HG03025 (cell line): ENCODE measurements at regions not wholly inside any gene's neighbourhood (a gene's known extent, or its start where the extent isn't known, plus 50 kb on each side); places are given as distances from the start of the nearest gene placed in this dataset.

Experiments
- ATAC-seq: cut with Tn5 transposase; IDR thresholded peaks from one replicate; pipeline ENCODE4 v1.9.1; 2021; ENCODE audit warnings: mild to moderate bottlenecking, moderate library complexity; ENCODE audit not compliant: unreplicated experiment, low FRiP score

DNA sequence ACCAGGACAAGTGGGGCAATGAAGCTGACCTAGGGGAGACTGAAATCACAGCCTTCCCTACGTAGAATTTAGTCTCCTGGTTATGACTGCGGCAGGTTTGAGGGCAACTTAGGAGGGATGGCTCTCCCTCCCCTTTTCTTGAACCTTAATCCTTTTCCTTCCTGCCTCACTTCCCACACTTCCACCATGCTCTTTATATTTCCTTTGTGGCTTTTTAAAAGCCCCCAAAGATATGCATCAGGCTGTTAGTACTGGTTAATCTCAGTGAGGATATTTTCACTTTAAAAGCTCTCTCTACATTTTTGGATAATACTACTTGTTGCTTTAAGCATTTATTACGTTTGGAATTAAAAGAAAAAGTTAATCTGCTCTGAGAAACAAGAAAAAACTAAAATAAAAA is 339.2 kb downstream of the SOX2 start:
- ATAC-seq = no peak

- no peak for ATAC-seq
These were observed 340.6 kb downstream of the SOX2 start for GRCh38 chr3:182052332-182052731.

- no peak for ATAC-seq
These were observed 341.0 kb downstream of the SOX2 start for GRCh38 chr3:182052757-182053156.

DNA sequence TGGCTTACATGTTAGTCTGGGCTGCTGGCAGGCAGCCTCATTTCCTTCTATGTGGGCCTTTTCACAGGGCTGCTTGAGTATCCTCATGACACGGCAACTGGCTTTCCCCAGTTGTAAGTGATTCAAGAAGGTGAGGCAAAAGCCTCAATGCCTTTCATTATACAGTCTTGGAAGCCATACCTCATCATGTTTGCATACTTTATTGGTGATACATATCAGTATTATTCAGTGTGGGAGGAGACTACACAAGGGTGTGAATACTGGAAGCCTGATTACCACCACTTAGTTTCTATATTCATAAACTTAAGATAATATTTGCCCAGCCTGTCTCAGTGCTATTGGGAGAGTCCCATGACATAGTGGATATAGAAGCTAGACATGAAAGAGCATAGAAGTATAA is 346.8 kb downstream of the SOX2 start:
- ATAC-seq = no peak

- no peak for ATAC-seq
These were observed 352.0 kb downstream of the SOX2 start for GRCh38 chr3:182063742-182064141.

GRCh38 chr3:182067423-182067822 is 355.7 kb downstream of the SOX2 start:
- ATAC-seq = no peak

- no peak for ATAC-seq
These were observed 366.6 kb downstream of the SOX2 start for GRCh38 chr3:182078316-182078715.

DNA sequence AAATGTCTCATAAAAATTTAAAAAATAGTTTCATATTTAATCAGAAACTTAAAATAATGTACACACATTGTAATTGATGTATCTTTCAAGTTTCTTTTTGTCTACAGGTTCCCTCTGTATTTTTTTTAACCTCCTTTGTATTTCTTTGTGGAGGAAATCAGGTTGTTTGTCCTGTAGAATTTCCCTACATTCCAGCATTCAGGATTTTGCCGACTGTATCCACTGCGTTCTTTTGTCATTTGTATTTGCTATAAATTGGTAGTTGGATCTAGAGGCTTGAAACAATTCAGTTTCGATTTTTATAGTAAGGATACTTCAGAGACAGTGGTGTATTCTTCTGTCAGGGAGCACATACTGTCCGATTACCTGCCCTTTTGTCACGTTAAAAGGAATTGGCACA is 367.2 kb downstream of the SOX2 start:
- ATAC-seq = no peak

DNA sequence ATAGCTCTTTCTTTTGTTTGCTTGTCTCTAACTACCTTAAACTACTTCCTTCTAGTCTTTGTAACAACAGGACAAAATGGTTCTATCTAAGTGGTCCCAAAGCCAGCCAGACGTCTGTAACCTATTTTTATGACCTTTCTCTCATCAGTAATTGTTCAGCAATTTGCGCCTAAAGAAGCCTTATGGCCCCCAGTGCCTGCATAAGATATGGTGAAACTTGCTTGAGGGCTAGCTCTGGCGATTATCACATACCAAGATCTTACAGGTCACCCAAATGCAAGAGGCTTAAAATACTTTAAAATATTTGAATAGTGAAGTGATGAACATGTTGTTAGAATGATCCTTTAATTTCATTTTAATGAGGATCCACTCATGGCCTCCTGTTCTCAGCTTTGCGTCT is 369.4 kb downstream of the SOX2 start:
- ATAC-seq = no peak

DNA sequence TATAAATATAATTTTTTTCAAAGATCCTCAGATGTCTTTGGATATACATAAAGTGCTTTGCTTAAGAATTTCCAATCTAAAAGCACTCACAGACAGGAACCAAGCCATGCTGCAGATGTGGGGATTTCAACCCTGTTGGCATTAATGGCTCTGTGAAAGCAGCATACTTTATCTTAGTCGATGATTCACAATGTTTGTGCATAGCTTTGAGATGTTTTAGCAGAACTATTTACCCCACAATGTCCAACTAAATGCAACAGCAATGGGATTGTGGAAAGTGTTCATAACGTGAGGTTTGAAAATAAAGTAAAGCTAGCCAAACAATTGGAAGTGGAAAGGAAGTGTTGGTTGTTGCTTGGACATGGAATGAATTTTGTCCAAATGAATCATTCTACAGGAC is 371.4 kb downstream of the SOX2 start:
- no peak for ATAC-seq

GRCh38 chr3:182092662-182093262 is 381.0 kb downstream of the SOX2 start:
- ATAC-seq = peak; percentile 53

GRCh38 chr3:182094321-182094720 is 382.6 kb downstream of the SOX2 start:
- no peak for ATAC-seq

GRCh38 chr3:182104881-182105280 is 393.2 kb downstream of the SOX2 start:
- no peak for ATAC-seq

- ATAC-seq = no peak
These were observed 394.1 kb downstream of the SOX2 start for GRCh38 chr3:182105875-182106274.

DNA sequence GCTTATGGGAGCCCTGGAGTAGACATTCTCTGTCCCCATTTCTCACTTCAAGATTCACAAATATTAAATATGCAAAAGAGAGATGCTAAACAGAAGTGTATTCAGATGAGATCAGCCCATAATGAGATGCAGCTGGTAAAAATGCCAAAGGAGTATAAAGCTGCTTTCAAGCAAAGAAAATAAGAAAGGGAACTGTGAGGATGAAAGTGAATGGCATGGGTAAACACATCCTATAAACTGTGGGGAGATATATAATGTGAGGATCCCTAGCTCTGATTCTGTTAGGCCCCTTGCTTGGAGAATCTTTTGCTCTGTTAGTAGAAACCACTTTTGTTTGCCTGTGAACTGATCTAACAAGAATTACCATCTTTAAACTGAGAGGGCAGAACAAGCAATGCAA is 396.6 kb downstream of the SOX2 start:
- ATAC-seq = no peak

DNA sequence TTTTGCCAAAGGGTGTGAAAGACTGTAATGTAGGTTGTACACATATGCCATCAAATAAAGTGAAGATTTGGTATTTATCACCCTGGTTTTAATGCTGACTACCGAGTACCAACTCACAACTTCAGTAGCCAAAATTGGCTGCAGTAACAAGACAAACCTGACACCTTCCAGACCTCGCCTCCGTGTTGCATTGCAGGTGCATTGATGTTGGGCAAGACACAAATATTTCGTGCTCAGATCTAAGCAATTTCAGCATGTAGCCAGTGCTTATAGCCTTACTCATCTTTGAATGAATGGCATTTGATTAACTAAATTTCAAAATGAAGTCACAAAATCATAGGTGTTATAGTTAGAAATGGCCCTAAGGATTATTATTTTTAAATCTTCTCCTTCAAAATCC is 400.2 kb downstream of the SOX2 start:
- no peak for ATAC-seq

GRCh38 chr3:182115328-182116015 is 403.7 kb downstream of the SOX2 start:
- ATAC-seq = no peak

DNA sequence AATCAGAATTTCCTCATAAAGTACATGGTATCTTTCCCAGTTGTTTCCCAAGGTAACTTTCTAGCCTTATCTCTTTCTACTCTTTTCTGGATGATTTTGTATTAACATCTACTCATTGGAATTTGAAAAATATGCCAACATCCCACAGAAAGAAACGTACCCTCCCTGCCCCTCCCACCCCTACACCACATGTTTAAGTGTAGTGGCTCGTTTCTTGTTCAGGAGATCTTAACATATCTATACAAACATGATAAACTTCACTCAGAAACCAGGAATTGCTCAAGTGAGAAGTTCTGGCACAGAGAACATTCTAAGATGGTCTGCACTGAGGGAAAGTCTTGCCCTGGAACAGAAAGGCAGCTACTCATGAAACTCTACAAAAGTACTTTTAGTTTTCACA is 404.7 kb downstream of the SOX2 start:
- ATAC-seq = no peak

DNA sequence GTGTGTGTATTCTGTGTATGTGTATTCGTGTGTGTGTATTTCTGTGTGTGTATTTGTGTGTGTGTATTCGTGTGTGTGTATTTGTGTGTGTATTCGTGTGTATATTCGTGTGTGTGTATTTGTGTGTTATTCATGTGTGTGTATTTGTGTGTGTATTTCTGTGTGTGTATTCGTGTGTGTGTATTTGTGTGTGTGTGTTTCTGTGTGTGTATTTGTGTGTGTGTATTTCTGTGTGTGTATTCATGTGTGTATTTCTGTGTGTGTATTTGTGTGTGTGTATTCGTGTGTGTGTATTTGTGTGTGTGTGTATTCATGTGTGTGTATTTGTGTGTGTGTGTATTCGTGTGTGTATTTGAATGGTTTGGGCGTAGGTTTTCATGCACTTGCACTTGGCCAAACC is 405.4 kb downstream of the SOX2 start:
- no peak for ATAC-seq

GRCh38 chr3:182117583-182117982 is 405.9 kb downstream of the SOX2 start:
- no peak for ATAC-seq

DNA sequence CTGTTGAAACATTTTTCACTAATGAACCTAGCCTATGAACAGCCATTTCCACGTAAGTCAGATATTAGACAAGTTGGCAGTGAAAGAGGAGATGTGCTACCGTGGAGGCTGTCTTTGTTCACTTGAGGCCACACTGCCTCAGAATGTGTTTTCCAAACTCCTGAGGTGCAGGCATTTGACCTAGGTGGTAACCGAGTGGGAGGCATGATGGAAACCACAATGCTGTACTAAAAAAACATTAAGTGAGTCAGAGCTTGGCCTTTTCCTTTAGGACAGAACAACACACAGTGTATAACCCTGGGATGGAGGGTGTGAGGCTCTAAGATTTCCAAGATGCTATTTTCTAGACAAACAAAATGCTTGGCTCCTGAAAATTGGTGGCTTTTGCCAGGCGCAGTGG is 406.3 kb downstream of the SOX2 start:
- ATAC-seq = no peak

DNA sequence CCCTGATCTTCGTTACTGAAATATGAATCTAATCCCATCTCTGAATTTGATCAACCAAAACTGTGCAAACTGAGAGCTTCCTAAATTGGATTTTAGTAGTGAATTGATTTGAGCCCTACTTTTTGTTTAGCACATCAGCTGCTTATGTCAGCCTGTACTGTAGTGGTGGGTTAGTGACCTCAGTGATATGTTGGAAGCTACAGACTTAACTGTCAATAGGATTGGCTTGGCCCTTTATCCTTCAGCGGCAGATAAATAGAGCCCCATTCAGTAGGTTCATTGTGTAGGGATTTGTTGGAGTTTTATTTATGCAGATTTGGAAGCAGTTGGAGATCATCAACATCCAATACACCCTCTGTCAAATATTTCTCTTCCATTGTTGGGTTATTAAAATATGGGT is 409.7 kb downstream of the SOX2 start:
- no peak for ATAC-seq

DNA sequence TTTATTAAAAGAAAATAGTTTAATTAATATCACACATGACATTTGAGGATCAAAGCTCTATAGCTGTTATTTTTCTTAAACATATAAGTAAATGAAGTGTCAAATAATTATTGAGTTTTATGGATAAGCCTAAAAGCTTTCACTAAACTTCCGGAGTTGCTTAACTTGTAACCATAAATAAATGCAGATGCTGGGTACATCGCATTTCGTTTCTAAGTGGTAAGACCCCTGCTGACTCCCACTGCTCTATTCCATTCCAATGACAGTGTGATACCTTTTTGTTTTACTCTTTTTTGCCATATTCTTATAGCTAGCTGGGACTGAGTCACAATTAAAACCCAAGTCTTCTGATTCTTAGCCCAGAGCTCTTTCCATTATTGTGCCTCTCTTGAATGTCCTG is 411.1 kb downstream of the SOX2 start:
- no peak for ATAC-seq
